ENCODE measurements at regions not wholly inside any gene's neighbourhood (a gene's known extent, or its start where the extent isn't known, plus 50 kb on each side); places are given as distances from the start of the nearest gene placed in this dataset.

GRCh38 chr5:158205992-158206391, 347.0 kb upstream of the CLINT1 start:
- H4K20me1 ChIP-seq (ENCODE audit: insufficient read depth, poor library complexity, severe bottlenecking) = no peaks in the 10 kb centered on the region
- H3K9me3 ChIP-seq (ENCODE audit: low read depth) = no peaks in the 10 kb centered on the region
- H3K36me3 ChIP-seq (replicated peaks; ENCODE audit: insufficient read depth, low read depth) = no peaks in the 10 kb centered on the region
- no peak overlapping the region for H3K27ac ChIP-seq
- no peak for DNase-seq (ENCODE audit: low spot score)
- H3K79me2 ChIP-seq = no peaks in the 10 kb centered on the region
- TF ChIP-seq EZH2phosphoT487 (IDR thresholded peaks at IDR 0.05; ENCODE audit: low read depth, severe bottlenecking, unreplicated experiment) (no peak), CTCF (IDR thresholded peaks at IDR 0.05; ENCODE audit: poor library complexity) (no peak), EZH2 (IDR thresholded peaks at IDR 0.05; ENCODE audit: borderline replicate concordance) (no peak)
- H3K9me2 ChIP-seq (replicated peaks; ENCODE audit: insufficient read depth) = no peaks in the 10 kb centered on the region
- H3K4me2 ChIP-seq = no peak overlapping the region
- no peak overlapping the region for H3K4me3 ChIP-seq
- WGBS (ENCODE audit: low lambda C conversion rate, missing lambda C conversion rate) = 80% methylated on average over 2 of the region's 2 CpGs
- H3K27me3 ChIP-seq = peaks cover 5% of the 10 kb centered on the region
- H2AFZ ChIP-seq = no peak overlapping the region
- no peaks in the 10 kb centered on the region for H3K4me1 ChIP-seq (ENCODE audit: insufficient read depth)

GRCh38 chr5:158203261-158203660, 344.3 kb upstream of the CLINT1 start:
- Histone ChIP-seq H3K27ac (no peak overlapping the region), H3K4me1 (ENCODE audit: insufficient read depth) (no peaks in the 10 kb centered on the region), H4K20me1 (ENCODE audit: insufficient read depth, poor library complexity, severe bottlenecking) (no peaks in the 10 kb centered on the region), H3K79me2 (no peaks in the 10 kb centered on the region), H3K36me3 (replicated peaks; ENCODE audit: insufficient read depth, low read depth) (no peaks in the 10 kb centered on the region), H3K9me3 (ENCODE audit: low read depth) (no peaks in the 10 kb centered on the region), H3K4me3 (no peak overlapping the region), H2AFZ (no peak overlapping the region), H3K27me3 (peaks cover 5% of the 10 kb centered on the region), H3K4me2 (no peak overlapping the region), H3K9me2 (replicated peaks; ENCODE audit: insufficient read depth) (no peaks in the 10 kb centered on the region)
- DNase-seq (ENCODE audit: low spot score) = no peak
- WGBS (ENCODE audit: low lambda C conversion rate, missing lambda C conversion rate) = 91% methylated on average over 8 of the region's 8 CpGs
- no peak for TF ChIP-seq EZH2 (IDR thresholded peaks at IDR 0.05; ENCODE audit: borderline replicate concordance)
- no peak for TF ChIP-seq EZH2phosphoT487 (IDR thresholded peaks at IDR 0.05; ENCODE audit: low read depth, severe bottlenecking, unreplicated experiment)
- TF ChIP-seq CTCF (IDR thresholded peaks at IDR 0.05; ENCODE audit: poor library complexity) = no peak

- Histone ChIP-seq H4K20me1 (ENCODE audit: insufficient read depth, poor library complexity, severe bottlenecking) (no peaks in the 10 kb centered on the region), H3K79me2 (no peaks in the 10 kb centered on the region), H2AFZ (no peak overlapping the region), H3K36me3 (replicated peaks; ENCODE audit: insufficient read depth, low read depth) (no peaks in the 10 kb centered on the region), H3K9me3 (ENCODE audit: low read depth) (no peaks in the 10 kb centered on the region), H3K4me1 (ENCODE audit: insufficient read depth) (no peaks in the 10 kb centered on the region), H3K4me3 (no peak overlapping the region), H3K9me2 (replicated peaks; ENCODE audit: insufficient read depth) (no peaks in the 10 kb centered on the region), H3K27ac (no peak overlapping the region), H3K27me3 (peaks cover 5% of the 10 kb centered on the region), H3K4me2 (no peak overlapping the region)
- DNase-seq (ENCODE audit: low spot score) = no peak
- TF ChIP-seq CTCF (IDR thresholded peaks at IDR 0.05; ENCODE audit: poor library complexity) (no peak), EZH2phosphoT487 (IDR thresholded peaks at IDR 0.05; ENCODE audit: low read depth, severe bottlenecking, unreplicated experiment) (no peak), EZH2 (IDR thresholded peaks at IDR 0.05; ENCODE audit: borderline replicate concordance) (no peak)
- WGBS (ENCODE audit: low lambda C conversion rate, missing lambda C conversion rate) = 70% methylated on average over 7 of the region's 7 CpGs
Observed at GRCh38 chr5:158202801-158203200, 343.9 kb upstream of the CLINT1 start.

GRCh38 chr5:158200619-158201018, 341.7 kb upstream of the CLINT1 start:
- H3K4me1 ChIP-seq (ENCODE audit: insufficient read depth) = no peaks in the 10 kb centered on the region
- H4K20me1 ChIP-seq (ENCODE audit: insufficient read depth, poor library complexity, severe bottlenecking) = no peaks in the 10 kb centered on the region
- H2AFZ ChIP-seq = no peak overlapping the region
- WGBS (ENCODE audit: low lambda C conversion rate, missing lambda C conversion rate) = 74% methylated on average over 4 of the region's 4 CpGs
- H3K9me2 ChIP-seq (replicated peaks; ENCODE audit: insufficient read depth) = no peaks in the 10 kb centered on the region
- H3K27me3 ChIP-seq = peaks cover 5% of the 10 kb centered on the region
- no peaks in the 10 kb centered on the region for H3K9me3 ChIP-seq (ENCODE audit: low read depth)
- DNase-seq (ENCODE audit: low spot score) = no peak
- H3K36me3 ChIP-seq (replicated peaks; ENCODE audit: insufficient read depth, low read depth) = no peaks in the 10 kb centered on the region
- H3K4me3 ChIP-seq = no peak overlapping the region
- no peak overlapping the region for H3K4me2 ChIP-seq
- TF ChIP-seq EZH2phosphoT487 (IDR thresholded peaks at IDR 0.05; ENCODE audit: low read depth, severe bottlenecking, unreplicated experiment) = no peak
- no peak for TF ChIP-seq CTCF (IDR thresholded peaks at IDR 0.05; ENCODE audit: poor library complexity)
- no peak for TF ChIP-seq EZH2 (IDR thresholded peaks at IDR 0.05; ENCODE audit: borderline replicate concordance)
- no peaks in the 10 kb centered on the region for H3K79me2 ChIP-seq
- no peak overlapping the region for H3K27ac ChIP-seq
